Progenitor cell of endocrine pancreas (in vitro differentiated cells): ENCODE measurements at regions not wholly inside any gene's neighbourhood (a gene's known extent, or its start where the extent isn't known, plus 50 kb on each side); places are given as distances from the start of the nearest gene placed in this dataset.

ENCODE experiments used
- DNase-seq: peaks from one replicate; pipeline ENCODE4 v3.0.0; 2021; ENCODE audit warnings: low spot score; ENCODE audit not compliant: unreplicated experiment
- H3K27ac Mint-ChIP-seq: 2 replicates; pipeline ENCODE4 v1.8.0; 2021; ENCODE audit warnings: mild to moderate bottlenecking, moderate library complexity, mixed read lengths
- H3K27me3 Mint-ChIP-seq: 2 replicates; pipeline ENCODE4 v1.8.0; 2021; ENCODE audit warnings: mixed read lengths
- H3K36me3 Mint-ChIP-seq: 2 replicates; pipeline ENCODE4 v1.8.0; 2022; ENCODE audit warnings: mixed read lengths; ENCODE audit not compliant: insufficient read depth
- H3K4me1 Mint-ChIP-seq: 2 replicates; pipeline ENCODE4 v1.8.0; 2021; ENCODE audit warnings: low read depth, mixed read lengths
- H3K4me3 Mint-ChIP-seq: 2 replicates; pipeline ENCODE4 v1.8.0; 2021; ENCODE audit warnings: low read depth, mild to moderate bottlenecking, moderate library complexity, mixed read lengths
- H3K9me3 Mint-ChIP-seq: 2 replicates; pipeline ENCODE4 v1.8.0; 2021; ENCODE audit warnings: low read depth, mixed read lengths
- CTCF ChIP-seq: fragments of 200-600 bp; sonication (generic); IDR thresholded peaks from one replicate; pipeline ENCODE4 v1.5.0; 2021; ENCODE audit warnings: antibody characterized with exemption, mild to moderate bottlenecking; ENCODE audit not compliant: unreplicated experiment

- Mint-ChIP-seq H3K36me3 (no peaks in the 10 kb centered on the region), H3K27me3 (no peaks in the 10 kb centered on the region), H3K9me3 (no peaks in the 10 kb centered on the region), H3K27ac (no peak overlapping the region), H3K4me3 (no peak overlapping the region), H3K4me1 (no peaks in the 10 kb centered on the region)
- no peak for DNase-seq
- TF ChIP-seq CTCF, result no peak
Observed at GRCh38 chr12:91687052-91688017, 458.3 kb downstream of the BTG1 start.

- Mint-ChIP-seq H3K4me3 (no peak overlapping the region), H3K27ac (no peak overlapping the region), H3K4me1 (peaks cover 2% of the 10 kb centered on the region), H3K27me3 (no peaks in the 10 kb centered on the region), H3K36me3 (no peaks in the 10 kb centered on the region), H3K9me3 (no peaks in the 10 kb centered on the region)
- no peak for DNase-seq
- no peak for TF ChIP-seq CTCF
Observed at GRCh38 chr12:91685917-91686316, 459.7 kb downstream of the BTG1 start.

- H3K36me3 Mint-ChIP-seq, result no peaks in the 10 kb centered on the region
- no peak overlapping the region for H3K4me3 Mint-ChIP-seq
- no peaks in the 10 kb centered on the region for H3K27me3 Mint-ChIP-seq
- no peak overlapping the region for H3K27ac Mint-ChIP-seq
- peaks cover 2% of the 10 kb centered on the region for H3K4me1 Mint-ChIP-seq
- TF ChIP-seq CTCF, result no peak
- H3K9me3 Mint-ChIP-seq, result peaks cover 2% of the 10 kb centered on the region
- DNase-seq, result no peak
Observed at GRCh38 chr12:91681751-91682150, 463.9 kb downstream of the BTG1 start.

- Mint-ChIP-seq H3K4me3 (no peak overlapping the region), H3K9me3 (peaks cover 2% of the 10 kb centered on the region), H3K36me3 (no peaks in the 10 kb centered on the region), H3K4me1 (peaks cover 2% of the 10 kb centered on the region), H3K27me3 (no peaks in the 10 kb centered on the region), H3K27ac (no peak overlapping the region)
- TF ChIP-seq CTCF, result no peak
- DNase-seq, result no peak
Observed at GRCh38 chr12:91680864-91681263, 464.8 kb downstream of the BTG1 start.

- no peaks in the 10 kb centered on the region for H3K27me3 Mint-ChIP-seq
- no peak for TF ChIP-seq CTCF
- no peak for DNase-seq
- no peak overlapping the region for H3K27ac Mint-ChIP-seq
- no peaks in the 10 kb centered on the region for H3K36me3 Mint-ChIP-seq
- peaks cover 2% of the 10 kb centered on the region for H3K4me1 Mint-ChIP-seq
- no peak overlapping the region for H3K4me3 Mint-ChIP-seq
- peaks cover 2% of the 10 kb centered on the region for H3K9me3 Mint-ChIP-seq
Observed at GRCh38 chr12:91677556-91677955, 468.1 kb downstream of the BTG1 start.
